RWPE2 (cell line): ENCODE measurements at regions not wholly inside any gene's neighbourhood (a gene's known extent, or its start where the extent isn't known, plus 50 kb on each side); places are given as distances from the start of the nearest gene placed in this dataset.

Source experiments
- ATAC-seq: fragments of 200-7000 bp; cut with Tn5 transposase; 3 replicates; pipeline ENCODE4 v1.9.1; 2021; ENCODE audit warnings: low read depth
- DNase-seq: peaks from one replicate; pipeline ENCODE4 v3.0.0-alpha.2; 2020; ENCODE audit warnings: low spot score
- H3K27ac ChIP-seq: fragments of 450-650 bp; 2 replicates; pipeline ENCODE4 v1.5.1; 2017; ENCODE audit warnings: mild to moderate bottlenecking; ENCODE audit not compliant: poor library complexity, severe bottlenecking
- H3K27me3 ChIP-seq: fragments of 250-450 bp; sonication (Bioruptor Pico); 2 replicates; pipeline ENCODE4 v1.5.1; 2021; ENCODE audit warnings: mild to moderate bottlenecking, moderate library complexity; ENCODE audit not compliant: insufficient read depth, poor library complexity, severe bottlenecking
- H3K36me3 ChIP-seq: fragments of 250-450 bp; sonication (Bioruptor Pico); 2 replicates; pipeline ENCODE4 v1.5.1; 2020; ENCODE audit warnings: low read depth, mild to moderate bottlenecking, moderate library complexity
- H3K4me1 ChIP-seq: fragments of 250-450 bp; sonication (Bioruptor Pico); 2 replicates; pipeline ENCODE4 v1.5.1; 2021; ENCODE audit warnings: mild to moderate bottlenecking, moderate library complexity; ENCODE audit not compliant: insufficient read depth, poor library complexity, severe bottlenecking
- H3K4me3 ChIP-seq: fragments of 250-450 bp; sonication (Bioruptor Pico); 2 replicates; pipeline ENCODE4 v1.5.1; 2021; ENCODE audit warnings: mild to moderate bottlenecking, moderate library complexity; ENCODE audit not compliant: severe bottlenecking
- H3K9me3 ChIP-seq: fragments of 250-450 bp; sonication (Bioruptor Pico); 2 replicates; pipeline ENCODE4 v1.5.1; 2021; ENCODE audit warnings: mild to moderate bottlenecking, moderate library complexity; ENCODE audit not compliant: severe bottlenecking
- CTCF ChIP-seq: fragments of 450-650 bp; IDR thresholded peaks from one replicate; pipeline ENCODE4 v1.5.1; 2017; ENCODE audit warnings: mild to moderate bottlenecking, moderate library complexity; ENCODE audit not compliant: poor library complexity, severe bottlenecking

DNA sequence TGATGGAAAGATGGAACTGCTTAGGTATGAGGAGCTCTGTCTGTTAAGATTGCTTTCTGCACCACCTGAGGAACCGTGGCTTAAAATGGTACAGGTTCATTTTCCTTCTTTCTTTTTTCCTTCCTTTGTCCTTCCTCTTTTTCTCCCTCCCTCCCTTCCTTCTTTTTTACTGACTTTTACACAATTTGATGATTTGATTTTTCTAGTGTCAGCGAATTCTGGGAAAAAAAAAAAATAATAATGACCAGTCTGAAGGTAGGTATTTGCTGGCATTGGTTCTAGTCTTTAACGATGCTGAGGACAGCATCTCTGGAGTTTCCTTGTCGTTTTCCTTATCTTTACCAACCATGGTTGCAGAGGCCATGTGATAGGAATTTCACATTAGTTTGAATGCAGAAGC lies 613.5 kb downstream of the EDEM1 start:
- H3K27ac ChIP-seq = no peak overlapping the region
- no peak for DNase-seq
- no peak for ATAC-seq
- no peaks in the 10 kb centered on the region for H3K4me1 ChIP-seq
- TF ChIP-seq CTCF = no peak
- no peaks in the 10 kb centered on the region for H3K9me3 ChIP-seq
- no peak overlapping the region for H3K4me3 ChIP-seq
- H3K36me3 ChIP-seq = no peaks in the 10 kb centered on the region
- H3K27me3 ChIP-seq = no peaks in the 10 kb centered on the region

DNA sequence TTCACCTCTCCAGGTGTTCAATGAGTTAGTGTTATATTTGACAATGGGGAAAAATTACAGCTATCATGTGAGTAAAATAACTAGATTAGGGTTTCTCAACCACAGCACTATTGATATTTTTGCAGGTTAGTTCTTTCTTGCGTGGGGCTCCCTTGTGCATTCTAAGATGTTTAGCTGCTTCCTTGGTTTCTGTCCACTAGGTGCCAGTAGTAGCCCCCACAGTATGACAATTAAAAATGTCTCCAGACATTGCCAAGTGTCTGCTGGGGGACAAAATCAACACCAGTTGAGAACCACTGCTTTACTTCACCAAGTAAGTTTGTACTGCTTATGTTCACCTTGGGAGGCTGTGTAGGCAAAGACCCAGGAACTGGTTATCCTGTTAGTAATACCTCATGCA lies 618.7 kb downstream of the EDEM1 start:
- Histone ChIP-seq H3K36me3 (no peaks in the 10 kb centered on the region), H3K4me1 (no peaks in the 10 kb centered on the region), H3K27me3 (no peaks in the 10 kb centered on the region), H3K27ac (no peak overlapping the region), H3K4me3 (no peak overlapping the region), H3K9me3 (no peaks in the 10 kb centered on the region)
- no peak for DNase-seq
- peak; percentile 29 for TF ChIP-seq CTCF
- ATAC-seq = no peak; the same call in 2 of the 3 replicates

GRCh38 chr3:5809586-5810246 lies 622.2 kb downstream of the EDEM1 start:
- Histone ChIP-seq H3K27ac (no peak overlapping the region), H3K36me3 (no peaks in the 10 kb centered on the region), H3K4me3 (no peak overlapping the region), H3K27me3 (no peaks in the 10 kb centered on the region), H3K4me1 (no peaks in the 10 kb centered on the region), H3K9me3 (no peaks in the 10 kb centered on the region)
- DNase-seq (no peak), ATAC-seq (no peak)
- TF ChIP-seq CTCF = no peak

- no peak for DNase-seq
- Histone ChIP-seq H3K27ac (no peak overlapping the region), H3K36me3 (no peaks in the 10 kb centered on the region), H3K9me3 (no peaks in the 10 kb centered on the region), H3K27me3 (peaks cover 5% of the 10 kb centered on the region), H3K4me1 (no peaks in the 10 kb centered on the region), H3K4me3 (no peak overlapping the region)
- no peak for ATAC-seq
- TF ChIP-seq CTCF = no peak
Observed at GRCh38 chr3:5811016-5811415, 623.5 kb downstream of the EDEM1 start.

DNA sequence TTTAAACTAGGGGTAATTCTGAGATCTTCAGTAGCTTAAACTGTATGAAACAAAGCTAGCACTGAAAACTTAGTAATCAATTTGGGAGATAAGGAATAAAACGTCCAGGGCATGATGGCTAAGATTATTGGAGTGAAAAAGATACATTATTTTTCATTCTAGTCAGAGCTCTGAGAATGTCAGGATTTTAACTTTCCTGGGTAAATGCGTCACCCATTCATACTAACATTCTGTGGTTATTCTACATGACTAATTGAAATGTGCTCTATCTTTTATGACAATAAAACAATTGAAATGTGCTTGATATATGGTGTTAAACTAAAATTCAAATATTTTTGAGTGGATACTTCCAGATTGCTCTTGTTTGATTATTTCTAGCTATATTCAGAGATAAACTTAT lies 626.0 kb downstream of the EDEM1 start:
- Histone ChIP-seq H3K9me3 (no peaks in the 10 kb centered on the region), H3K27me3 (peaks cover 5% of the 10 kb centered on the region), H3K4me3 (no peak overlapping the region), H3K4me1 (no peaks in the 10 kb centered on the region), H3K36me3 (no peaks in the 10 kb centered on the region), H3K27ac (no peak overlapping the region)
- ATAC-seq (no peak), DNase-seq (no peak)
- TF ChIP-seq CTCF = no peak
